ENCODE measurements at regions not wholly inside any gene's neighbourhood (a gene's known extent, or its start where the extent isn't known, plus 50 kb on each side); places are given as distances from the start of the nearest gene placed in this dataset.

DNA sequence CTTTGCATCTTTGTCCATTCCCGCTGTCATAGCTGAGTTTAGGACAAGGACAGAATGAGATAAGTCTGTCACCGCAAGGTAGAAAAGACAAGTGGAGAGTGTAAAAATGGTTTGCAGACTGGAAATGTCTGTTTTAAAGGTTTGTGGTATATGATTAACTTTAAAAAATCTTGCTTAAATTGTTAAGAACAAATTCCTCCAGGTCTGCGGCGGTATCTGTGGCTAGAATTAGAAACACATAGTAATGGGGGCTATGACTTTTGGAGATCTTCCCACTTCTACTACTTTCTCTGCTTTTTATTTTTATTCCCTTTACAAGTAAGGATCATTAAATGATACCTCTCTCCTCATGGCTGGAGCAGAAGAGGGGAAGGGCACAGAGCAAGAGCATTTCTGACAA lies 92.2 kb downstream of the MID1IP1 start:
- H3K9ac ChIP-seq (ENCODE audit: extremely low read depth, insufficient read length, low read length), result no peak overlapping the region
- no peaks in the 10 kb centered on the region for H3K23me2 ChIP-seq (ENCODE audit: insufficient read length, low read depth, low read length, poor library complexity, severe bottlenecking)
- H3K27me3 ChIP-seq (ENCODE audit: insufficient read depth, low read length), result no peaks in the 10 kb centered on the region
- H2BK12ac ChIP-seq (ENCODE audit: insufficient read length, low read depth, low read length), result no peak overlapping the region
- H4K5ac ChIP-seq (ENCODE audit: insufficient read length, low read depth, low read length), result no peak overlapping the region
- DNase-seq, result no peak
- no peak overlapping the region for H4K8ac ChIP-seq (replicated peaks; ENCODE audit: insufficient read length, low read depth, low read length)
- Mint-ChIP-seq H3K9me3 (peaks cover 68 to 70% of the 10 kb centered on the region in 2 experiments), H3K27ac (no peak overlapping the region), H3K36me3 (ENCODE audit: insufficient read depth in 1 of 3, low read depth in 3 of 3) (no peaks in the 10 kb centered on the region; a peak in 1 of 7 replicates), H3K4me1 (peaks cover 10 to 13% of the 10 kb centered on the region in 2 experiments; a peak in 3 of 4 replicates), H3K27me3 (ENCODE audit: low read depth) (peaks cover 2% of the 10 kb centered on the region; the same call in 1 of the 2 replicates), H3K4me3 (no peak overlapping the region)
- no peaks in the 10 kb centered on the region; the same call in 1 of the 2 replicates for H3K4me1 ChIP-seq (ENCODE audit: insufficient read depth, low read length)
- no peak overlapping the region for H3K27ac ChIP-seq (ENCODE audit: insufficient read length, low read depth, low read length)
- no peaks in the 10 kb centered on the region for H4K20me1 ChIP-seq (ENCODE audit: control insufficient read depth, insufficient read depth, insufficient read length)
- WGBS (ENCODE audit: extremely low coverage, insufficient read length, low lambda C conversion rate), result no CpG with 5 or more reads among the region's 4 CpGs
- H2BK120ac ChIP-seq (ENCODE audit: low read depth, low read length, poor library complexity, severe bottlenecking), result no peak overlapping the region
- no peak overlapping the region for H3K4me2 ChIP-seq (ENCODE audit: insufficient read depth, insufficient read length, low read length)
- H3K56ac ChIP-seq (ENCODE audit: insufficient read length, low read depth, low read length), result no peak overlapping the region
- H3K79me1 ChIP-seq (ENCODE audit: insufficient read depth, low read depth, low read length, poor library complexity, severe bottlenecking), result no peaks in the 10 kb centered on the region
- H3K14ac ChIP-seq (ENCODE audit: insufficient read depth, low read length), result no peak overlapping the region
- H3T11ph ChIP-seq (ENCODE audit: low read length), result no peak overlapping the region
- H3K4ac ChIP-seq (ENCODE audit: low read depth, low read length), result no peak overlapping the region
- H3K23ac ChIP-seq (ENCODE audit: insufficient read length, low read depth, low read length), result no peak overlapping the region
- H2BK15ac ChIP-seq (ENCODE audit: low read depth, low read length), result no peak overlapping the region
- H3K79me2 ChIP-seq (ENCODE audit: insufficient read depth, low read length), result no peaks in the 10 kb centered on the region
- H2BK5ac ChIP-seq (ENCODE audit: insufficient read length, low read length), result no peak overlapping the region
- TF ChIP-seq, protein P1, sequence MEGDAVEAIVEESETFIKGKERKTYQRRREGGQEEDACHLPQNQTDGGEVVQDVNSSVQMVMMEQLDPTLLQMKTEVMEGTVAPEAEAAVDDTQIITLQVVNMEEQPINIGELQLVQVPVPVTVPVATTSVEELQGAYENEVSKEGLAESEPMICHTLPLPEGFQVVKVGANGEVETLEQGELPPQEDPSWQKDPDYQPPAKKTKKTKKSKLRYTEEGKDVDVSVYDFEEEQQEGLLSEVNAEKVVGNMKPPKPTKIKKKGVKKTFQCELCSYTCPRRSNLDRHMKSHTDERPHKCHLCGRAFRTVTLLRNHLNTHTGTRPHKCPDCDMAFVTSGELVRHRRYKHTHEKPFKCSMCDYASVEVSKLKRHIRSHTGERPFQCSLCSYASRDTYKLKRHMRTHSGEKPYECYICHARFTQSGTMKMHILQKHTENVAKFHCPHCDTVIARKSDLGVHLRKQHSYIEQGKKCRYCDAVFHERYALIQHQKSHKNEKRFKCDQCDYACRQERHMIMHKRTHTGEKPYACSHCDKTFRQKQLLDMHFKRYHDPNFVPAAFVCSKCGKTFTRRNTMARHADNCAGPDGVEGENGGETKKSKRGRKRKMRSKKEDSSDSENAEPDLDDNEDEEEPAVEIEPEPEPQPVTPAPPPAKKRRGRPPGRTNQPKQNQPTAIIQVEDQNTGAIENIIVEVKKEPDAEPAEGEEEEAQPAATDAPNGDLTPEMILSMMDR (conservative IDR thresholded peaks at IDR 0.05), result no peak
- no peak overlapping the region for H2AK5ac ChIP-seq (ENCODE audit: insufficient read length, low read length)
- H4K91ac ChIP-seq (ENCODE audit: insufficient read length, low read depth, low read length), result no peak overlapping the region
- H2BK20ac ChIP-seq (ENCODE audit: low read depth, low read length, poor library complexity, severe bottlenecking), result no peak overlapping the region
- no peak overlapping the region for H3K18ac ChIP-seq (ENCODE audit: insufficient read length, low read depth, low read length)
- H2AFZ ChIP-seq (ENCODE audit: low read length), result no peak overlapping the region
- H3K9me3 ChIP-seq (ENCODE audit: control insufficient read depth, low read depth, low read length), result no peaks in the 10 kb centered on the region

Data from H9 (cell line).